GM21528 (cell line): ENCODE measurements at regions not wholly inside any gene's neighbourhood (a gene's known extent, or its start where the extent isn't known, plus 50 kb on each side); places are given as distances from the start of the nearest gene placed in this dataset.
"Not testable (repeated sequence)": the region's sequence is repeated elsewhere in the genome, so short reads cannot be mapped to it uniquely, and the experiment has no call there.

Experiments used
- ATAC-seq: cut with Tn5 transposase; IDR thresholded peaks from one replicate; pipeline ENCODE4 v1.9.1; 2021; ENCODE audit warnings: mild to moderate bottlenecking, moderate library complexity; ENCODE audit not compliant: unreplicated experiment, low FRiP score

GRCh38 chr4:118410138-118410537 is 57.3 kb upstream of the PRSS12 start:
- no peak for ATAC-seq

- ATAC-seq: no peak
Observed at GRCh38 chr4:118417325-118417724, 64.5 kb upstream of the PRSS12 start.

- ATAC-seq: not testable (repeated sequence)
Observed at GRCh38 chr4:118417800-118418199, 65.0 kb upstream of the PRSS12 start.

DNA sequence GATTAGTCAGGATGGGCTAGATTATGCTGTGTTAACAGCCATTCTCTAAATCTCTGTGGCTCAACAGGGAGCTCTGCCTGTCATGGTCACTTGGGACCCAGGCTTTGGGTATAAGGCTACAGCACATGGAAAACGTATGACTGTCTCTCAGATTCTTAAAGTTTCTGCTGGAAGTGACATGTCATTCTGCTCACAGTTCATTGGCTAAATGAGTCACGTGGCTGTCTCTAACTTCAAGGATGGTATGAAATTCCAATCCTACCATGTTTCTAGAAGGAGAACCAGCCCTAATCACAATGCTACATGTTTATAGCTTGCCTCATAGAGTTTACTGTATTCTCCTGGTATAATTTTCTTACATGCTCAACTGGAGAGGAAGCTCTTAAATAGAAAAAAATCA is 65.6 kb upstream of the PRSS12 start:
- ATAC-seq: not testable (repeated sequence)

- not testable (repeated sequence) for ATAC-seq
Observed at GRCh38 chr4:118419626-118420025, 66.8 kb upstream of the PRSS12 start.

DNA sequence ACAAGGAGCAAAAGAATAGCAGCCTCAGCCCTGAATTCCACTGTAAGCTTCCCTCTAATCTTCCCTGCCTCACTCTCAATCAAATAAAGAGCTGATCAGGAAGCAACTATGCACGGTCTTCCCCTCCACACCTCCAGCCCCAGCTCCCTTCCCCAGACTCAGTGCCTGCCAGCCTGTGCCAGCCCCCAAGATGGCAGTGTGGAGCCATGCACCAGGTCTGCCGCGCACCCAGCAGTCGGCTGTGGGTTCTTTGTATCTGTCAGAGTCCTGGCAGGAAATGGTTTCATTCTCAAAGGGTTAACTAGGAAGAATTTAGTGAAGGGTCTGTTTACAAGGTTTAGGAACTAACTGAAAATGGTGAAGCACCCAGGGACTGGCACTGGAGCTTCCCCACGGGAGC is 71.3 kb upstream of the PRSS12 start:
- ATAC-seq: not testable (repeated sequence)

DNA sequence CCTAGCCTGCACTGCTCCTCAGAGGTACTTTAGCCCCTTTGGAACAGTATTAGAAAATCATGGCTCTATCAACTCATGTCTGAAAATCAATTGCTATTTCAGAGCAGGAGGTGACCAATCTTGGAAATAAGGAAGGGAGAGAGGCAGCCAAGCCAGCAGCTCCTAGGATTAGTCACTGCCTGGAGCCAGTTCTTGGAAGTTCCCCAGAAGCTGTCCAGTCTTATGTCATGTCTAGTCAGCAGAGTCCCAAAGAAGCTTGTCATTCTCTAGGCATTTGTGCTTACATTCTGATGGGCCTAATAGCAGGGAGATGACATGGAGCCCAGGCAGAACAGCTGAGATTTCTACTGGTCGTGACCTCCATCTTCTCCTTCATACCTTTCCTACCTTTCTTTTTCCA is 76.1 kb upstream of the PRSS12 start:
- not testable (repeated sequence) for ATAC-seq

DNA sequence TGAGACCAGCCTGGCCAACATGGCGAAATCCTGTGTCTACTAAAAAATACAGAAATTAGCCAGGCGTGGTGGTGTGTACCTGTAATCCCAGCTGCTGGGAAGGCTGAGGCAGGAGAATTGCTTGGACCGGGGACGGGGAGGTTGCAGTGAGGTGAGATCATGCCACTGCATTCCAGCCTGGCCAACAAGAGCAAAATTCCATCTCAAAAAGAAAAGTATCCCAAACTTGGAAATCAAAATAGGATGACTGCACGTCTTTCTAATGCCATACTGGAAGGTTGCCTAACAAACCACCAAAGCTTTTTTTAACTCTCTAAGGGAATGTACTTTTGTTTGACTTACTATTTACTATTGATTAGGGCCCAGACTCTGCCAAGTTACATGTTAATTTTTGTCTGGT is 79.6 kb upstream of the PRSS12 start:
- not testable (repeated sequence) for ATAC-seq

GRCh38 chr4:118433612-118434375 is 81.0 kb upstream of the PRSS12 start:
- not testable (repeated sequence) for ATAC-seq

GRCh38 chr4:118435415-118435814 is 82.6 kb upstream of the PRSS12 start:
- not testable (repeated sequence) for ATAC-seq

DNA sequence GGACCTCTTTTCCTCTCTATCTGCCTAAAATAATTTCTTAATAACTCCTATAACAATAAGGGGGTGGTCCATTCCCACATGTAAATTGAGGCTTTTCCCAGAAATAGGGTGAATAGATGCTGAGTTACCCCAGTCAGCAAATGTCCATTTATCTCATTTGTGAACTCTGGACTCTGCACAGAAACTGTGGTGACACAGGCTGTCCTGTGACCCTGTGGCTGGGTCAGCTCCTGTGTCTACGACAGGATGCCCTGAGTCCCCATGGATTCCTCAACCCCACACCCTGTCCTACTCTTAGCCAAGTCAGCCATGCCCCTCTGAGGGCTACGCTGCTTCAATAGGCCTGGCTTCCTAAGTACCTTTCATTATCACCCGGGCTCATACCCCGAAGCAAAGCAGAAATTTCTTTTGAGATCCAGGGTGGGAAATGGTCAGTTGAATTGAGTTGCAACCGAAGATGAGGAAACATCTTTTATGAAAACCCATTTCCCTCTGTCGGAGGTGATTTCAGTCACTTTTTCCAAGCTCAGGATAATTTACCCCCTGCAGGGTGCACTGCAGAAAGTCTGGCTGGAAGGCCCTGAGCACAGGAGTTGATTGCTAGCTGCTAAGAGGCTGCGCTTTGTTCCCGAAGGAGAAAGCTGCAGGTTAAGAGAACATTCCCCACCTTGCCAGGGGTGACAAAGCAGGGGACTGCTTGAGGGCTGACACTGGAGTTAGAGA is 89.5 kb upstream of the PRSS12 start:
- ATAC-seq: not testable (repeated sequence)

- ATAC-seq: not testable (repeated sequence)
Observed at GRCh38 chr4:118447397-118447796, 94.6 kb upstream of the PRSS12 start.

DNA sequence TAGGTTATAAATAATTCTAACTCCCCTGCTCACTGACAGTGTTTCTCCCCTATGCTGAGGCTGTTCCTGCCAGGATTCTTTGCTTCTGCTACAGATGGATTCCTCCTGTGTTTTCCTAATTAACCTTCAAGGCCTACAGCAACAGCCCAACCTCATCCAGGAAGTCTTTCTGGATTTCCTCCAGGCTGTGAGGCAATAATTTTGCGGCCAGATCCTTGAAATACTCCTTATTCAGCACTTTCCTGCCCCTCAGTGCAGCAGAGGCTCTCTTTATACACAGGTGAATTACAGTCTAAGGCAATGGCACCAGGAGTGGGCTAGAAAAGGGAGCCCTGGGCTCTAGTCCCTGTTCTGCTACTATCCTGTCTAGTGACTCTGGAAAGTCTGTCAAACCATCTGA is 102.1 kb upstream of the PRSS12 start:
- not testable (repeated sequence) for ATAC-seq

- not testable (repeated sequence) for ATAC-seq
Observed at GRCh38 chr4:118461435-118461834, 108.6 kb upstream of the PRSS12 start.

GRCh38 chr4:118465831-118466230 is 113.0 kb upstream of the PRSS12 start:
- ATAC-seq: not testable (repeated sequence)

DNA sequence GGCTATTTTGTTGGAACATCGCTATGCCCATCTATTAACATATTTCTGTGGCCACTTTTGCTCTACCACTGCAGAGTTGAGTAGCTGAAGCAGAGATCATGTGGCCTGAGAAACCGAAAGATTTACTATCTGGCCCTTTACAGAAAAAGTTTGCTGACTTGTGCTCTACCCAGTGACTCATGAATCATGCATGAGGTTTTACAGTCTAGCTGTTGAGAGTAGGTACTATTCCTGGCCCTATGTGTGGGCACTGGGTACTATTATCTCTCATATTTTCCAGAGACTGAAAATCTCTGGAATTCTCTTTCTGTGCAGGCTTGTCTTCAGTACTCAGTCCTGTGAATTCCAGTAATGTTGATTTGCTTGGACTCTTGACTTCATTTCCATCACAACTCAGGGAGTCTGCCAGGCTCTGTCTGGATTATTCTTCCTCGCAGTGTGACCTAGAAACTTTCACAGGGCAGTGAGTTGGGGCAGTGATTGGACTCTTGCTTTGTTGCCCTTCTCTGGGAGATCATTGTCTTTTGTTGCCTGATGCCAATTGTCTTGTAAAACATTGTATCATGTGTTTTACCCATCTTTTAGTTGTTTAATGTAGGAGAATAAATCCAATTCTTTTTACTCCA is 121.3 kb upstream of the PRSS12 start:
- not testable (repeated sequence) for ATAC-seq

GRCh38 chr4:118474771-118475170 is 122.0 kb upstream of the PRSS12 start:
- not testable (repeated sequence) for ATAC-seq

DNA sequence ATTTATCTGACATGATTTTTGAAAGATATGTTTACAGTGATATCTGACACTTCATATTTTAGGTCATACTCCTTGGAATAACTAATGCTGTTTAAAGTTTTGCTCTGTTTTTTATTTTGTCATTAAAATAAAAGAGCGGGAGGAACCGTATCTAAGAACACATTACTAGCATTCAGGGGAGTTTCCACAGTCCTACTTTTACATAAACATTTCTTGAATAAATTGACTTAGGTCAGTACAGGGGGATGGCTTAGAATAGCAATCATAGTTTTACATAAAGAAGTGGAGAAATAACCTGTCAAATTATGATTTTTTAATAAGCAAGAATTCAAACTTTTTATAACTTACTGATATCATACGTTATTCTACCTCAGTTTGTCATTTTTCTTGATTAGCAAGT is 123.1 kb upstream of the PRSS12 start:
- not testable (repeated sequence) for ATAC-seq

DNA sequence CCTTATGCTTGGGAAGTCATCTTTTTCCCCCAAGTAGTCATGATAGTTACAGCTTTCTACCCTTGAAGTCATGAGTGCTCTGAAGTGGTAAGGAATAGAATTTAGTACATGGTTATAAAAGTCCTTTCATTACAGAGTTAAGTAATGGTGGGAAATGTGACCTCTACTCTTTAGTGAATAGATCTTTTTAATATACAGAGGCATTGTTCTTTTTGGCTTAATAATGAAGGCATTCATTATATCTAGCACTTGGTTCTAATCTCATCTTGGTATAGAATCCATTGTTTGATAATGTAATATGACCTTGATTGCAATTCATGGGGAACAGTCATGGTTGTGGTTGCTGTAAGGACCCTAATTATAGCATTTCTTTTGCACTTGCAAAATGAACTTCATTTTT is 125.0 kb upstream of the PRSS12 start:
- not testable (repeated sequence) for ATAC-seq

- ATAC-seq: not testable (repeated sequence)
Observed at GRCh38 chr4:118485801-118486314, 133.1 kb upstream of the PRSS12 start.

- ATAC-seq: not testable (repeated sequence)
Observed at GRCh38 chr4:118492963-118493362, 140.2 kb upstream of the PRSS12 start.
